Small intestine (tissue), 7 donors: ENCODE measurements at regions not wholly inside any gene's neighbourhood (a gene's known extent, or its start where the extent isn't known, plus 50 kb on each side); places are given as distances from the start of the nearest gene placed in this dataset.

Experiments
- DNase-seq, 2 donors: peaks; one replicate each; pipeline versions ENCODE4 v3.0.0 to v3.0.0-alpha.2; 2013
- FAIRE-seq: peaks from 2 replicates; lab custom pipeline; 2012; peaks lifted over from hg19 to GRCh38; lab: Jason Lieb, UNC
- H3K27ac ChIP-seq, 3 donors: one replicate each; pipeline ENCODE4 v1.5.1; 2013; ENCODE audit warnings: low read length in 2 of 3, mild to moderate bottlenecking in 2 of 3, control low read depth in 1 of 3, inconsistent platforms in 1 of 3, low read depth in 1 of 3, moderate library complexity in 1 of 3
- H3K27me3 ChIP-seq, 3 donors: one replicate each; pipeline ENCODE4 v1.6.1; 2013; ENCODE audit warnings: low read length in 3 of 3, inconsistent platforms in 1 of 3; ENCODE audit not compliant: control insufficient read depth in 3 of 3, insufficient read depth in 3 of 3
- H3K36me3 ChIP-seq, 3 donors: one replicate each; pipeline ENCODE4 v1.6.1; 2013; ENCODE audit warnings: low read length in 3 of 3, inconsistent platforms in 1 of 3, low read depth in 1 of 3, mild to moderate bottlenecking in 1 of 3, moderate library complexity in 1 of 3; ENCODE audit not compliant: control insufficient read depth in 3 of 3, insufficient read depth in 2 of 3
- H3K4me1 ChIP-seq, 3 donors: one replicate each; pipeline ENCODE4 v1.6.1; 2013; ENCODE audit warnings: low read length in 2 of 3, inconsistent platforms in 1 of 3, low read depth in 1 of 3, mild to moderate bottlenecking in 1 of 3, moderate library complexity in 1 of 3; ENCODE audit not compliant: control insufficient read depth in 3 of 3, insufficient read depth in 2 of 3
- H3K4me3 ChIP-seq, 3 donors: one replicate each; pipeline ENCODE4 v1.5.1; 2013; ENCODE audit warnings: low read length in 3 of 3, control low read depth in 1 of 3, inconsistent platforms in 1 of 3, low read depth in 1 of 3, mild to moderate bottlenecking in 1 of 3, moderate library complexity in 1 of 3
- H3K9me3 ChIP-seq, 2 donors: one replicate each; pipeline ENCODE4 v1.6.1; 2013; ENCODE audit warnings: low read depth in 1 of 2, low read length in 1 of 2; ENCODE audit not compliant: control insufficient read depth in 2 of 2, insufficient read depth in 1 of 2
- WGBS, 3 donors: extraction: QIAGEN DNeasy Blood & Tissue Kit; methylation state at CpG; one replicate each; pipeline ENCODE4 v1.1.7; 2013; 5-methylcytosine and 5-hydroxymethylcytosine counted together
- donor health status: healthy with polysubstance abuse.
- donor health status: control.
- donor health status: control.
- donor health status: Bipolar disorder and iron deficiency.
- donor health status: healthy.

- peaks cover 0 to 9% (median 0%) of the 10 kb centered on the region in 3 donors for H3K4me1 ChIP-seq
- peaks cover 0 to 2% (median 0%) of the 10 kb centered on the region in 3 donors for H3K27me3 ChIP-seq
- DNase-seq (no peak), FAIRE-seq (no peak)
- peak overlapping the region in 1 of 3 donors; percentile 46 for H3K27ac ChIP-seq
- no peaks in the 10 kb centered on the region for H3K36me3 ChIP-seq
- WGBS, 3 donors, result 66 to 70% (median 68%) methylated on average over 8 of the region's 8 CpGs
- no peak overlapping the region for H3K4me3 ChIP-seq
- peaks cover 0 to 16% of the 10 kb centered on the region in 2 donors for H3K9me3 ChIP-seq
Measured at GRCh38 chr10:29113616-29113945, 175.3 kb upstream of the LYZL1 start.

GRCh38 chr10:29114141-29114540 is 174.7 kb upstream of the LYZL1 start:
- no peaks in the 10 kb centered on the region for H3K36me3 ChIP-seq
- FAIRE-seq, result no peak
- H3K27me3 ChIP-seq, result peaks cover 0 to 2% (median 0%) of the 10 kb centered on the region in 3 donors
- WGBS, 3 donors, result 84 to 90% (median 89%) methylated on average over 7 of the region's 7 CpGs
- H3K9me3 ChIP-seq, result peaks cover 0 to 16% of the 10 kb centered on the region in 2 donors
- no peak overlapping the region for H3K4me3 ChIP-seq
- DNase-seq, result no peak
- H3K4me1 ChIP-seq, result peaks cover 0 to 11% (median 0%) of the 10 kb centered on the region in 3 donors
- H3K27ac ChIP-seq, result no peak overlapping the region

- no peak overlapping the region for H3K4me3 ChIP-seq
- peaks cover 0 to 10% (median 0%) of the 10 kb centered on the region in 3 donors for H3K4me1 ChIP-seq
- no peak for DNase-seq
- H3K27ac ChIP-seq, result no peak overlapping the region
- no peak for FAIRE-seq
- H3K36me3 ChIP-seq, result no peaks in the 10 kb centered on the region
- peaks cover 0 to 16% of the 10 kb centered on the region in 2 donors for H3K9me3 ChIP-seq
- no peaks in the 10 kb centered on the region for H3K27me3 ChIP-seq
Measured at GRCh38 chr10:29117781-29118180, 171.1 kb upstream of the LYZL1 start.

- 54 to 59% (median 54%) methylated on average over 8 of the region's 8 CpGs for WGBS, 3 donors
- Histone ChIP-seq H3K27me3 (no peaks in the 10 kb centered on the region), H3K27ac (peak overlapping the region in 1 of 3 donors; percentile 44), H3K4me3 (no peak overlapping the region), H3K9me3 (peaks cover 0 to 19% of the 10 kb centered on the region in 2 donors), H3K4me1 (peaks cover 0 to 4% (median 0%) of the 10 kb centered on the region in 3 donors), H3K36me3 (no peaks in the 10 kb centered on the region)
- FAIRE-seq, result no peak
- DNase-seq, result peak; percentile 8 to 80
Measured at GRCh38 chr10:29119374-29119773, 169.5 kb upstream of the LYZL1 start.

GRCh38 chr10:29120216-29120615 is 168.7 kb upstream of the LYZL1 start:
- 62 to 78% (median 66%) methylated on average over 3 of the region's 3 CpGs for whole genome bisulfite sequencing, 3 donors
- FAIRE-seq (no peak), DNase-seq (peak in 1 of 2 donors; percentile 66)
- H3K4me1 ChIP-seq, result peaks cover 0 to 4% (median 0%) of the 10 kb centered on the region in 3 donors
- H3K36me3 ChIP-seq, result no peaks in the 10 kb centered on the region
- no peaks in the 10 kb centered on the region for H3K27me3 ChIP-seq
- no peak overlapping the region for H3K4me3 ChIP-seq
- peaks cover 0 to 19% of the 10 kb centered on the region in 2 donors for H3K9me3 ChIP-seq
- no peak overlapping the region for H3K27ac ChIP-seq

- WGBS, 3 donors, result 82 to 89% (median 84%) methylated on average over 6 of the region's 6 CpGs
- Histone ChIP-seq H3K27ac (no peak overlapping the region), H3K36me3 (no peaks in the 10 kb centered on the region), H3K4me3 (no peak overlapping the region), H3K27me3 (no peaks in the 10 kb centered on the region), H3K4me1 (no peaks in the 10 kb centered on the region), H3K9me3 (peaks cover 0 to 3% of the 10 kb centered on the region in 2 donors)
- FAIRE-seq (no peak), DNase-seq (no peak)
Measured at GRCh38 chr10:29124864-29125263, 164.0 kb upstream of the LYZL1 start.

- 52 to 61% (median 58%) methylated on average over 7 of the region's 7 CpGs for WGBS, 3 donors
- no peaks in the 10 kb centered on the region for H3K4me1 ChIP-seq
- H3K27ac ChIP-seq, result no peak overlapping the region
- FAIRE-seq (no peak), DNase-seq (no peak)
- H3K9me3 ChIP-seq, result peaks cover 0 to 3% of the 10 kb centered on the region in 2 donors
- no peaks in the 10 kb centered on the region for H3K27me3 ChIP-seq
- no peak overlapping the region for H3K4me3 ChIP-seq
- no peaks in the 10 kb centered on the region for H3K36me3 ChIP-seq
Measured at GRCh38 chr10:29127037-29127700, 161.7 kb upstream of the LYZL1 start.

- H3K27ac ChIP-seq, result no peak overlapping the region
- DNase-seq (no peak), FAIRE-seq (no peak)
- 39 to 56% (median 51%) methylated on average over 3 of the region's 3 CpGs for WGBS, 3 donors
- no peaks in the 10 kb centered on the region for H3K27me3 ChIP-seq
- H3K4me1 ChIP-seq, result no peaks in the 10 kb centered on the region
- H3K4me3 ChIP-seq, result no peak overlapping the region
- H3K9me3 ChIP-seq, result peaks cover 0 to 3% of the 10 kb centered on the region in 2 donors
- H3K36me3 ChIP-seq, result no peaks in the 10 kb centered on the region
Measured at GRCh38 chr10:29127731-29128130, 161.1 kb upstream of the LYZL1 start.
